SK-N-MC (cell line): ENCODE measurements at regions not wholly inside any gene's neighbourhood (a gene's known extent, or its start where the extent isn't known, plus 50 kb on each side); places are given as distances from the start of the nearest gene placed in this dataset.

Source experiments
- EZH2 ChIP-seq: fragments of 200-600 bp; sonication (generic); IDR thresholded peaks from one replicate; pipeline ENCODE4 v1.6.1; 2017; ENCODE audit warnings: antibody characterized with exemption
- POLR2AphosphoS5 ChIP-seq: IDR thresholded peaks from 2 replicates; pipeline ENCODE4 v1.6.1; 2012; ENCODE audit warnings: mild to moderate bottlenecking, low read depth, low read length, borderline replicate concordance

- no peak for TF ChIP-seq POLR2AphosphoS5
- TF ChIP-seq EZH2: no peak
Measured at GRCh38 chr5:92568522-92568921, 1012.5 kb downstream of the NR2F1-AS1 start.
